K562 (cell line): ENCODE measurements at regions not wholly inside any gene's neighbourhood (a gene's known extent, or its start where the extent isn't known, plus 50 kb on each side); places are given as distances from the start of the nearest gene placed in this dataset.

Source experiments
- ATAC-seq: fragments of 200-7000 bp; cut with Tn5 transposase; 3 replicates; pipeline ENCODE4 v1.9.1; 2020; ENCODE audit warnings: moderate library complexity
- BruUV-seq: library from RNA; stranded (reverse); fragments of 400-500 nt; replicated peaks from 2 replicates; lab custom pipeline; 2021; lab: Mats Ljungman, UMichigan
- CTCF ChIA-PET: fragments of 300-600 bp; formaldehyde crosslinking; extraction: SDS; loops from one replicate; lab custom pipeline; 2021; ENCODE audit warnings: low intra/inter-chr PET ratio; lab: Yijun Ruan, JAX
- POLR2A ChIA-PET: fragments of 300-600, 350-650 bp; sonication (Branson Sonifier 250); formaldehyde crosslinking; extraction: SDS; loops from one replicate; lab custom pipeline; 2021; ENCODE audit warnings: antibody characterized with exemption, inconsistent platforms; lab: Yijun Ruan, JAX
- DNase-seq, 4 experiments: peaks; one replicate each; pipeline versions ENCODE4 v3.0.0 to v3.0.0-alpha.2; 2011 to 2018; ENCODE audit warnings: low spot score in 3 of 4, mixed read lengths in 3 of 4; ENCODE audit errors: extremely low read depth in 1 of 4
- FAIRE-seq: peaks from 2 replicates; lab custom pipeline; 2011; peaks lifted over from hg19 to GRCh38; lab: Jason Lieb, UNC
- H2AFZ ChIP-seq: 2 replicates; pipeline ENCODE4 v1.6.0; 2011; ENCODE audit warnings: low read depth, low read length, control low read depth, inconsistent platforms
- H3K27ac ChIP-seq: fragments of 200-600 bp; 3 replicates; pipeline ENCODE4 v1.8.0; 2011; ENCODE audit warnings: low read depth, mild to moderate bottlenecking, control low read depth, inconsistent platforms, low read length, moderate library complexity, mixed read lengths; ENCODE audit errors: extremely low read depth
- H3K27me3 ChIP-seq, 2 experiments: fragments of 300-600 bp in 1 of 2; 2 replicates in 1 of 2; 3 replicates in 1 of 2; pipeline versions ENCODE4 v1.6.0 to v1.8.0; 2011; ENCODE audit warnings: inconsistent platforms in 2 of 2, low read length in 2 of 2, mild to moderate bottlenecking in 1 of 2, mixed read lengths in 1 of 2, moderate library complexity in 1 of 2; ENCODE audit not compliant: control insufficient read depth in 2 of 2, insufficient read depth in 2 of 2
- H3K36me3 ChIP-seq: fragments of 300-600 bp; 3 replicates; pipeline ENCODE4 v1.8.0; 2011; ENCODE audit warnings: mild to moderate bottlenecking, low read length, inconsistent platforms; ENCODE audit not compliant: control insufficient read depth, insufficient read depth
- H3K4me1 ChIP-seq, 2 experiments: fragments of 200-600 bp in 1 of 2; replicated peaks in 1 of 2; 2 replicates in 1 of 2; 3 replicates in 1 of 2; pipeline versions ENCODE4 v1.5.1 to v1.8.0; 2011; ENCODE audit warnings: inconsistent platforms in 2 of 2, low read length in 2 of 2, mild to moderate bottlenecking in 1 of 2, mixed read lengths in 1 of 2, moderate library complexity in 1 of 2; ENCODE audit not compliant: control insufficient read depth in 2 of 2, insufficient read depth in 2 of 2
- H3K4me2 ChIP-seq: 2 replicates; pipeline ENCODE4 v1.6.1; 2011; ENCODE audit warnings: low read length, control low read depth, inconsistent platforms, mixed read lengths; ENCODE audit not compliant: insufficient read depth
- H3K4me3 ChIP-seq: fragments of 200-600 bp; sonication (generic), shearing (Covaris generic); 2 replicates; pipeline ENCODE4 v1.5.1; 2016; ENCODE audit warnings: control low read depth, inconsistent platforms
- H3K79me2 ChIP-seq: fragments of 200-600 bp; 3 replicates; pipeline ENCODE4 v1.8.0; 2011; ENCODE audit warnings: low read length, inconsistent platforms; ENCODE audit not compliant: control insufficient read depth, insufficient read depth
- H3K9ac ChIP-seq, 2 experiments: 2 replicates each; pipeline versions ENCODE4 v1.6.0 to v1.6.1; 2011; ENCODE audit warnings: low read depth in 2 of 2, low read length in 2 of 2, control low read depth in 1 of 2, inconsistent platforms in 1 of 2, mild to moderate bottlenecking in 1 of 2, mixed read lengths in 1 of 2; ENCODE audit not compliant: insufficient read depth in 1 of 2
- H3K9me1 ChIP-seq: one replicate; pipeline ENCODE4 v1.6.0; 2011; ENCODE audit warnings: inconsistent platforms, mild to moderate bottlenecking, low read length, moderate library complexity; ENCODE audit not compliant: control insufficient read depth, insufficient read depth
- H3K9me3 ChIP-seq: replicated peaks from 2 replicates; pipeline ENCODE4 v1.5.1; 2011; ENCODE audit warnings: low read depth, low read length, inconsistent platforms; ENCODE audit not compliant: control insufficient read depth, insufficient read depth
- H4K20me1 ChIP-seq: replicated peaks from 2 replicates; pipeline ENCODE4 v1.6.1; 2011; ENCODE audit warnings: low read length, inconsistent platforms, mixed read lengths; ENCODE audit not compliant: control insufficient read depth, insufficient read depth
- HNRNPL ChIP-seq: fragments of 200-400 bp; formaldehyde crosslinking; IDR thresholded peaks from 2 replicates; pipeline ENCODE4 v1.6.1; 2017; ENCODE audit warnings: low read depth, mild to moderate bottlenecking, low read length
- NFE2L1 ChIP-seq: fragments of 450-650 bp; IDR thresholded peaks from 2 replicates; pipeline ENCODE4 v1.6.1; 2016; ENCODE audit warnings: missing genetic modification characterization, low read depth, mild to moderate bottlenecking, missing compliant biosample characterization, moderate library complexity, borderline replicate concordance
- RREB1 ChIP-seq: fragments of 250-450 bp; sonication (Bioruptor Pico); IDR thresholded peaks from 2 replicates; pipeline ENCODE4 v1.4.0; 2020
- TAF1 ChIP-seq: IDR thresholded peaks from 2 replicates; pipeline ENCODE4 v1.6.1; 2011; ENCODE audit warnings: mild to moderate bottlenecking, low read length, moderate library complexity; ENCODE audit not compliant: insufficient read depth, control insufficient read depth, severe bottlenecking; ENCODE audit errors: extremely low read depth
- TBP ChIP-seq: optimal IDR thresholded peaks from 2 replicates; pipeline ENCODE3; 2011; ENCODE audit warnings: low read depth, low read length, improper control_type of control experiment
- UBTF ChIP-seq, 2 experiments: IDR thresholded peaks; 2 replicates each; pipeline ENCODE4 v1.6.1; 2012; ENCODE audit warnings: improper control_type of control experiment in 2 of 2, low read depth in 2 of 2, low read length in 2 of 2, borderline replicate concordance in 1 of 2
- ZBTB34 ChIP-seq: fragments of 250-450 bp; sonication (Bioruptor Pico); IDR thresholded peaks from 2 replicates; pipeline ENCODE4 v1.8.0; 2021; ENCODE audit warnings: mild to moderate bottlenecking, moderate library complexity
- WGBS: fragments of 100-300 bp; shearing (Covaris generic); methylation state at CpG from one replicate; pipeline ENCODE4 v1.1.6; 2016; ENCODE audit warnings: low coverage, mixed read lengths; ENCODE audit not compliant: insufficient coverage; ENCODE audit errors: missing lambda C conversion rate; 5-methylcytosine and 5-hydroxymethylcytosine counted together
- in situ Hi-C: fragments of 300-500 bp; cut with MboI; formaldehyde crosslinking; loops from 4 replicates; pipeline ENCODE4 v1.15.0; 2018; ENCODE audit warnings: inconsistent platforms, mixed read lengths
- intact Hi-C: fragments of 100-400 bp; cut with micrococcal nuclease; formaldehyde crosslinking; loops from 2 replicates; pipeline ENCODE4 v1.14.2; 2022

GRCh38 chr5:143893638-143894037 lies 81.7 kb downstream of the HMHB1 start:
- no peak for ATAC-seq
- H3K36me3 ChIP-seq = no peaks in the 10 kb centered on the region
- no peak for FAIRE-seq
- H3K4me2 ChIP-seq = no peak overlapping the region
- ChIA-PET CTCF (no interaction called here), POLR2A (no interaction called here)
- no peaks in the 10 kb centered on the region for H3K27me3 ChIP-seq
- WGBS = 0% methylated on average over 2 of the region's 2 CpGs
- no peaks in the 10 kb centered on the region for H3K4me1 ChIP-seq
- H3K27ac ChIP-seq = no peak overlapping the region
- H3K79me2 ChIP-seq = no peaks in the 10 kb centered on the region
- in situ Hi-C loops (no loop called here), intact Hi-C loops (no loop called here)
- TF ChIP-seq HNRNPL (no peak), RREB1 (CRISPR knock-in tag) (no peak), TBP (no peak), NFE2L1 (tag) (no peak), ZBTB34 (no peak), TAF1 (no peak), UBTF (IDR thresholded peaks at IDR 0.05; ENCODE audit: borderline replicate concordance in 1 of 2, low read depth in 2 of 2, low read length in 2 of 2) (no peak)
- DNase-seq = no peak
- BruUV-seq = no TSS peak
- no peaks in the 10 kb centered on the region for H4K20me1 ChIP-seq
- no peaks in the 10 kb centered on the region for H3K9me3 ChIP-seq
- H3K9me1 ChIP-seq = no peaks in the 10 kb centered on the region
- H2AFZ ChIP-seq = no peak overlapping the region
- H3K9ac ChIP-seq = no peak overlapping the region
- H3K4me3 ChIP-seq = no peak overlapping the region
